PC-3 (cell line): ENCODE measurements at regions not wholly inside any gene's neighbourhood (a gene's known extent, or its start where the extent isn't known, plus 50 kb on each side); places are given as distances from the start of the nearest gene placed in this dataset.

ENCODE experiments used
- ATAC-seq: fragments of 200-7000 bp; cut with Tn5 transposase; 2 replicates; pipeline ENCODE4 v1.9.1; 2020; ENCODE audit warnings: mild to moderate bottlenecking, moderate library complexity
- BruUV-seq: library from RNA; stranded (reverse); fragments of 400-500 nt; replicated peaks from 2 replicates; lab custom pipeline; 2021; lab: Mats Ljungman, UMichigan
- CTCF ChIA-PET: fragments of 300-600 bp; sonication (Branson Sonifier 250); formaldehyde crosslinking; loops from one replicate; lab custom pipeline; 2022; ENCODE audit warnings: antibody characterized with exemption; lab: Charles Lee
- POLR2A ChIA-PET: fragments of 300-600 bp; sonication (Branson Sonifier 250); formaldehyde crosslinking; loops from one replicate; lab custom pipeline; 2022; ENCODE audit warnings: antibody characterized with exemption; ENCODE audit not compliant: unreplicated experiment; lab: Charles Lee
- DNase-seq: peaks from one replicate; pipeline ENCODE4 v3.0.0-alpha.2; 2015
- H2AFZ ChIP-seq: fragments of 300-600 bp; sonication (generic); 2 replicates; pipeline ENCODE4 v1.6.0; 2016; ENCODE audit warnings: antibody characterized with exemption, low read length
- H3F3A ChIP-seq: fragments of 300-600 bp; sonication (generic); one replicate; pipeline ENCODE4 v1.6.0; 2017; ENCODE audit warnings: antibody characterized with exemption, low read length, control low read depth, mild to moderate bottlenecking; ENCODE audit not compliant: unreplicated experiment
- H3K27ac ChIP-seq: fragments of 300-600 bp; sonication (generic); 2 replicates; pipeline ENCODE4 v1.5.1; 2016; ENCODE audit warnings: mild to moderate bottlenecking, low read length
- H3K27me3 ChIP-seq: fragments of 300-600 bp; sonication (generic); 2 replicates; pipeline ENCODE4 v1.6.1; 2016; ENCODE audit warnings: low read length, mixed read lengths
- H3K36me3 ChIP-seq: fragments of 300-600 bp; sonication (generic); 2 replicates; pipeline ENCODE4 v1.6.1; 2016; ENCODE audit warnings: low read depth, mixed run types, low read length, mixed read lengths
- H3K4me1 ChIP-seq: fragments of 300-600 bp; sonication (generic); 2 replicates; pipeline ENCODE4 v1.5.1; 2016; ENCODE audit warnings: low read length; ENCODE audit not compliant: insufficient read depth
- H3K4me2 ChIP-seq: fragments of 300-600 bp; sonication (generic); 2 replicates; pipeline ENCODE4 v1.6.0; 2016; ENCODE audit warnings: low read length
- H3K4me3 ChIP-seq: fragments of 300-600 bp; sonication (generic); 2 replicates; pipeline ENCODE4 v1.5.1; 2016; ENCODE audit warnings: mild to moderate bottlenecking, low read length, mixed read lengths
- H3K79me2 ChIP-seq: fragments of 300-600 bp; sonication (generic); 2 replicates; pipeline ENCODE4 v1.6.1; 2017; ENCODE audit warnings: low read length, mixed read lengths
- H3K9ac ChIP-seq: fragments of 300-600 bp; sonication (generic); 2 replicates; pipeline ENCODE4 v1.6.0; 2016; ENCODE audit warnings: mild to moderate bottlenecking, low read length
- H3K9me2 ChIP-seq: fragments of 300-600 bp; sonication (generic); replicated peaks from 2 replicates; pipeline ENCODE4 v1.6.1; 2016; ENCODE audit warnings: mixed run types, low read length, mixed read lengths
- H3K9me3 ChIP-seq: fragments of 300-600 bp; sonication (generic); 2 replicates; pipeline ENCODE4 v1.6.1; 2016; ENCODE audit warnings: low read length, mixed read lengths
- H4K20me1 ChIP-seq: fragments of 300-600 bp; sonication (generic); 2 replicates; pipeline ENCODE4 v1.6.1; 2016; ENCODE audit warnings: low read length, mixed read lengths
- EZH2 ChIP-seq: fragments of 300-600 bp; sonication (generic); IDR thresholded peaks from one replicate; pipeline ENCODE4 v1.6.1; 2017; ENCODE audit warnings: antibody characterized with exemption, mild to moderate bottlenecking, low read length; ENCODE audit not compliant: unreplicated experiment
- EZH2phosphoT487 ChIP-seq: fragments of 300-600 bp; sonication (generic); IDR thresholded peaks from 2 replicates; pipeline ENCODE4 v1.6.1; 2018; ENCODE audit warnings: mild to moderate bottlenecking, antibody characterized with exemption, low read length, borderline replicate concordance
- intact Hi-C: fragments of 100-400 bp; cut with micrococcal nuclease; formaldehyde crosslinking; loops from 2 replicates; pipeline ENCODE4 v1.9.0; 2023
- TF ChIP-seq, protein P1 (sequence below): fragments of 300-600 bp; sonication (generic); conservative IDR thresholded peaks from 2 replicates; pipeline ENCODE4 v1.5.1; 2017; ENCODE audit warnings: antibody characterized with exemption, low read depth, mild to moderate bottlenecking, low read length

- ChIA-PET CTCF (interaction anchor here (0.6 to 1.6 kb wide), 6 partner anchors 11 to 205 kb away, joined by 3 to 12 read pairs (median 4); partner anchors contain the start of gene MPP7), POLR2A (interaction anchor here (0.6 kb wide), 1 partner anchor 132 kb away, joined by 3 read pairs; no protein-coding TSS in a partner anchor)
- Histone ChIP-seq H3K9me3 (no peaks in the 10 kb centered on the region), H3K9me2 (no peaks in the 10 kb centered on the region), H3K9ac (peak overlapping the region; percentile 72), H3K36me3 (no peaks in the 10 kb centered on the region), H2AFZ (peak overlapping the region; percentile 85), H3F3A (no peaks in the 10 kb centered on the region), H3K4me3 (peak overlapping the region; percentile 67), H3K79me2 (no peaks in the 10 kb centered on the region), H4K20me1 (no peaks in the 10 kb centered on the region), H3K4me1 (peaks cover 3% of the 10 kb centered on the region; the same call in 1 of the 2 replicates), H3K27me3 (no peaks in the 10 kb centered on the region), H3K4me2 (peak overlapping the region; percentile 77), H3K27ac (peak overlapping the region; percentile 76)
- TF ChIP-seq, protein P1, sequence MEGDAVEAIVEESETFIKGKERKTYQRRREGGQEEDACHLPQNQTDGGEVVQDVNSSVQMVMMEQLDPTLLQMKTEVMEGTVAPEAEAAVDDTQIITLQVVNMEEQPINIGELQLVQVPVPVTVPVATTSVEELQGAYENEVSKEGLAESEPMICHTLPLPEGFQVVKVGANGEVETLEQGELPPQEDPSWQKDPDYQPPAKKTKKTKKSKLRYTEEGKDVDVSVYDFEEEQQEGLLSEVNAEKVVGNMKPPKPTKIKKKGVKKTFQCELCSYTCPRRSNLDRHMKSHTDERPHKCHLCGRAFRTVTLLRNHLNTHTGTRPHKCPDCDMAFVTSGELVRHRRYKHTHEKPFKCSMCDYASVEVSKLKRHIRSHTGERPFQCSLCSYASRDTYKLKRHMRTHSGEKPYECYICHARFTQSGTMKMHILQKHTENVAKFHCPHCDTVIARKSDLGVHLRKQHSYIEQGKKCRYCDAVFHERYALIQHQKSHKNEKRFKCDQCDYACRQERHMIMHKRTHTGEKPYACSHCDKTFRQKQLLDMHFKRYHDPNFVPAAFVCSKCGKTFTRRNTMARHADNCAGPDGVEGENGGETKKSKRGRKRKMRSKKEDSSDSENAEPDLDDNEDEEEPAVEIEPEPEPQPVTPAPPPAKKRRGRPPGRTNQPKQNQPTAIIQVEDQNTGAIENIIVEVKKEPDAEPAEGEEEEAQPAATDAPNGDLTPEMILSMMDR, result no peak
- TF ChIP-seq EZH2, result no peak
- TF ChIP-seq EZH2phosphoT487, result no peak
- peak; percentile 66 for ATAC-seq
- peak; percentile 66 for DNase-seq
- BruUV-seq, result no TSS peak
- intact Hi-C loops, result loop anchor here (1.0 kb wide), 3 partner anchors 79 to 132 kb away; partner anchors contain the start of gene MPP7
Measured at GRCh38 chr10:28382525-28383269, 79.8 kb upstream of the MPP7 start.

DNA sequence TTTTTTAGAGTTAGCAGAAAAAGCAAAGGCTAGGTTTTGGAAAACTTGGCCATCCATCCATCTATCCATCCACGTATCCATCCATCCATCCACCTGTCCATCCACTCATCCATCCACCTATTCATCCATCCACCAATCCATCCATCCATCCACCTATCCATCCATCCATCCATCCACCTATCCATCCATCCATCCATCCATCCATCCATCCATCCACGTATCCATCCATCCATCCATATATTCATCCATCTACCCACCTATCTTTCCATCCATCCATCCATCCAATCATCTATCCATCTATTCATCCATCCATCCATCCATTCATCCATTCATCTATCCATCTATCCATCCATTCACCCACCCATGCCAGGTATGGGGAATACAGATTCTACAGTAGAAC is 81.7 kb upstream of the MPP7 start:
- no peaks in the 10 kb centered on the region for H3K9me2 ChIP-seq
- peaks cover 3% of the 10 kb centered on the region; the same call in 1 of the 2 replicates for H3K4me1 ChIP-seq
- H3K9me3 ChIP-seq, result no peaks in the 10 kb centered on the region
- intact Hi-C loops, result no loop called here
- DNase-seq, result no peak
- ChIA-PET POLR2A (no interaction called here), CTCF (no interaction called here)
- no peak overlapping the region for H3K4me2 ChIP-seq
- H3F3A ChIP-seq, result no peaks in the 10 kb centered on the region
- no peak overlapping the region for H2AFZ ChIP-seq
- no peak overlapping the region for H3K4me3 ChIP-seq
- BruUV-seq, result no TSS peak
- TF ChIP-seq, protein P1, result no peak
- no peak for ATAC-seq
- no peak overlapping the region for H3K27ac ChIP-seq
- H3K36me3 ChIP-seq, result no peaks in the 10 kb centered on the region
- H4K20me1 ChIP-seq, result no peaks in the 10 kb centered on the region
- H3K27me3 ChIP-seq, result no peaks in the 10 kb centered on the region
- no peaks in the 10 kb centered on the region for H3K79me2 ChIP-seq
- no peak overlapping the region for H3K9ac ChIP-seq
